ENCODE measurements at regions not wholly inside any gene's neighbourhood (a gene's known extent, or its start where the extent isn't known, plus 50 kb on each side); places are given as distances from the start of the nearest gene placed in this dataset.

DNA sequence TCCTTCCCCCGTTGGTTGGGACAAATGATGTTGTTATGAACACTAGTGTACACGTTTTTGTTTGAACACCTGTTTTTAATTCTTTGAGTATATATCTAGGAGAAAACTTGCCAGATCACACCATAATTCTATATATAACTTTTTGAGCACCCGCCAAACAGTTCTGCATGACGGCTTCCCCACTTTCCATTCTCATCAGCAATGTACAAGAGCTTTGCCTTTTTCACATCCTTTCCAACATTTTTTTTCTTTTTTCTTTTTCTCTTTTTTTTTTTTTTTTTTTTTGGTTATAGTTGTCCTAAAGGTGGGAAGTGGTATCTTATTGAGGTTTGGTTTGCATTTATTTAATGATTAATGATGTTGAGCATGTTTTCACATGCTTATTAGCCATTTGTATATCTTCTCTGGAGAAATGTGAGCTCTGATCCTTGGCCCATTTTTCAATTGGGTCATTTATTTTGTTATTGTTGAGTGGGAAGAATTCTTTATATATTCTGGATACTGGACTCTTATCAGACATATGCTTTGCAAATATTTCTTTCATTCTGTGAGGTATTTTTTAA lies 86.9 kb upstream of the ZC3H15 start:
- TF ChIP-seq, protein P1, sequence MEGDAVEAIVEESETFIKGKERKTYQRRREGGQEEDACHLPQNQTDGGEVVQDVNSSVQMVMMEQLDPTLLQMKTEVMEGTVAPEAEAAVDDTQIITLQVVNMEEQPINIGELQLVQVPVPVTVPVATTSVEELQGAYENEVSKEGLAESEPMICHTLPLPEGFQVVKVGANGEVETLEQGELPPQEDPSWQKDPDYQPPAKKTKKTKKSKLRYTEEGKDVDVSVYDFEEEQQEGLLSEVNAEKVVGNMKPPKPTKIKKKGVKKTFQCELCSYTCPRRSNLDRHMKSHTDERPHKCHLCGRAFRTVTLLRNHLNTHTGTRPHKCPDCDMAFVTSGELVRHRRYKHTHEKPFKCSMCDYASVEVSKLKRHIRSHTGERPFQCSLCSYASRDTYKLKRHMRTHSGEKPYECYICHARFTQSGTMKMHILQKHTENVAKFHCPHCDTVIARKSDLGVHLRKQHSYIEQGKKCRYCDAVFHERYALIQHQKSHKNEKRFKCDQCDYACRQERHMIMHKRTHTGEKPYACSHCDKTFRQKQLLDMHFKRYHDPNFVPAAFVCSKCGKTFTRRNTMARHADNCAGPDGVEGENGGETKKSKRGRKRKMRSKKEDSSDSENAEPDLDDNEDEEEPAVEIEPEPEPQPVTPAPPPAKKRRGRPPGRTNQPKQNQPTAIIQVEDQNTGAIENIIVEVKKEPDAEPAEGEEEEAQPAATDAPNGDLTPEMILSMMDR (IDR thresholded peaks at IDR 0.05; ENCODE audit: low read depth, low read length) = no peak
- no peak for DNase-seq (ENCODE audit: extremely low read depth, low read depth)

DNA sequence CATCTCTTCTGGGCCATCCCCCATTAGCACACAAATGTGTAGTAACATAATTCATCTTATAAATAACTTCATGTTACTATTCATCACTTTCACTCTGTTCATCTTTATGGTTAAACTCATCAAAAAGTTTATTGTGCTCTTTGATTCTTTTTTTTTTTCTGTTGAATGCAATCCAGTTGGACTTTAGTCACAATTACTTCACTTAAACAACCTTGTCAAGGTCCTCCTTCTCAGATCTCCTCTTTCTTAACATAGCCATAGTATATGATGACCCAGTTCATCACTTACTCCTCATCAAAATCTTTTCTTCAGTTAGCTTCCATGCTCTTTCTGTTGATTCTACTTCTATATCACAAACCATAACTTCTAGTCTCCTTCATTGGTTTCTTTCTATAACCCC lies 80.2 kb upstream of the ZC3H15 start:
- TF ChIP-seq, protein P1 (IDR thresholded peaks at IDR 0.05; ENCODE audit: low read depth, low read length) = no peak

DNA sequence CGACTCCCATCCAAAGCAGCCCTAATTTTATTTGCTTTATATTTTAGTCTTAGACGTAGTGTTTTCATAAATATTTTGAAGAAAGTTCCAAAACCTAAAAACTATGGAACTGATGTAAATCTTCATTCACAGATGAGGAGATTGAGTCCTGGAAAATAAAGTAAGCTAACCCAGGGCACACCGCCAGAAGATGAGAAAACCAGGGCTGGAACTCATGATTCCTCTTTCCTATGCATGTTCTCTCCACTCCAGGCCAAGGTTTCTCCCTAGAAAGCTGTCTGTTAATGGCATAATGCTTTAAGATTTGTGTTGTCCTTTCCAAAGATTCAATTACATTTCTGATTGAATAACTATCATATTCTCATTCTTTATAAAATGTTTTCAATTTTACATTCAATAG lies 78.4 kb upstream of the ZC3H15 start:
- TF ChIP-seq, protein P1 (IDR thresholded peaks at IDR 0.05; ENCODE audit: low read depth, low read length) = no peak
- DNase-seq (ENCODE audit: extremely low read depth, low read depth) = no peak

More for the DNA sequence above, 80.2 kb upstream of the ZC3H15 start:
- DNase-seq (ENCODE audit: extremely low read depth, low read depth) = no peak

DNA sequence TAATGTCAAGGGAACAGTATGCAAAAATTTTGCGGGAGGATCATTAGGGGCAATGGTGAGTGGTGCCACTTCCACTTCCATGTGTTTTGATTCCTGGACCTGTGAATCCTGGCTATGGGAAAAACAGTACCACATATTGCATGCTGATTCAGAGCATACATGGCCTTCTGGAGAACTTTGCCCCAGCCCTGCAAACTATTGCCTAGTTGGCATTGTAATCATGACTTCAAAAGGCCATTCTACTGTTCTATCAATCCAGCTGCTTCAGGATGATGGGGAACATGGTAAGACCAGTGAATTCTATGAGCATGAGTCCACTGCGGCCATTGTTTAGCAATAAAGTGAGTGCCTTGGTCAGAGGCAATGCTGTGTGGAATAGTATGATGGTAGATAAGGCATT lies 75.3 kb upstream of the ZC3H15 start:
- TF ChIP-seq, protein P1 (IDR thresholded peaks at IDR 0.05; ENCODE audit: low read depth, low read length) = no peak
- DNase-seq (ENCODE audit: extremely low read depth, low read depth) = no peak

DNA sequence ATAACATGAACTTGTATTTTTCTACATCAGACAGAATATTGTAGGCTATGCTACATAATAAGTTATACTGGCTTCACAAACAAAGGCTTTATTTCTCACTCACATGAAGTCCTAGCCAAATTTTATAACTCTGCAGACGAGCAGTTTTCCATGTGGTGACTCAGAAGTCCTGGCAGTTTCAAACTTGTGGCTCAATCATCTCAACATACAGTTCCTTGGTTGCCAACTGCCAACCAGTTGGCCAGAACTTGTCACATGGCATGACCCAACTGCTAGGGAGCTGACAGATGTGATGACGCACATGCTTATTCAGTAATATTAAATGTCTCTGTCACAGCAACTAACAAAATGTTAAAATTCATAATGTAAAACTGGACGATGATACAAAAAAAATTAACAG lies 63.8 kb upstream of the ZC3H15 start:
- TF ChIP-seq, protein P1 (IDR thresholded peaks at IDR 0.05; ENCODE audit: low read depth, low read length) = no peak

DNA sequence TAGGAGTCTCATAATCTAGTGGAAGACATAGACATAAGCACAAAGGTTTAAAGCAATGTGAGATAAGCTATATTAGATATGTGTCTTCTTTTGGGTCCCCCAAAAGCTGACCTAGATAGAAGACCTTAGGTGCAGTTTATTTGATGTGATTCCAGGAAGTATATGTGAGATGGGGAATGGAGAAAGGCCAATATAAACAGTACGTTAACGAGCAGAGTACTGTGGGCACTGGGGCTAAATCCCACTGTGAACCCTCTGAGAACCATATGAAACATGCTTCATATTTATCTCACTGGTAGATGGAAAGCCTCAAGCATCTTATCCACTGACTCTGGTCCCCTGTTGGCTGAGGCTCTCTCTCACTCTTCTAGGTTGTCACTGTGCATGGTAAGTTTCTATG lies 62.6 kb upstream of the ZC3H15 start:
- TF ChIP-seq, protein P1 (IDR thresholded peaks at IDR 0.05; ENCODE audit: low read depth, low read length) = no peak
- no peak for DNase-seq (ENCODE audit: extremely low read depth, low read depth)

More for the DNA sequence above, 63.8 kb upstream of the ZC3H15 start:
- DNase-seq (ENCODE audit: extremely low read depth, low read depth) = peak; percentile 67

DNA sequence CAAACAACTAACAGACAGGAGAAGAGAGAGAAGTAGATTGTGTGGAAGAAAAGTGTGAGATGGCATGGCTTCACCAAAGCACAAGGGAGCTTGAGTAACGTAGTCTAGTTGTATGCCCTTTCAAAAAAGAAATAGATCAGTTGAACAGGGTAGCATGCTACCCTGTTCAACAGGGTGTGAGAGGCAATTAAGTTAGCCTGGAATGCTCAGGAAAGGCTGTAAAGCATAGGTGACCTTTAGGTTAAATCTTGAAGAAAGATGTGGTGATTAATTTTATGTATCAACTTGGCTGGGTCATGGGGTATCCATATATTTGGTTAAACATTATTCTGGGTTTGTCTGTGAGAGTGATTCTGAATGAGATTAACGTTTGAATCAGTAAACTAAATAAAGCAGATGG lies 61.8 kb upstream of the ZC3H15 start:
- TF ChIP-seq, protein P1 (IDR thresholded peaks at IDR 0.05; ENCODE audit: low read depth, low read length) = no peak
- no peak for DNase-seq (ENCODE audit: extremely low read depth, low read depth)

All from AG09319 (cell line).